ENCODE measurements at regions not wholly inside any gene's neighbourhood (a gene's known extent, or its start where the extent isn't known, plus 50 kb on each side); places are given as distances from the start of the nearest gene placed in this dataset.

GRCh38 chr1:191256917-191257316, 779.3 kb upstream of the BRINP3 start:
- TF ChIP-seq, protein P1, sequence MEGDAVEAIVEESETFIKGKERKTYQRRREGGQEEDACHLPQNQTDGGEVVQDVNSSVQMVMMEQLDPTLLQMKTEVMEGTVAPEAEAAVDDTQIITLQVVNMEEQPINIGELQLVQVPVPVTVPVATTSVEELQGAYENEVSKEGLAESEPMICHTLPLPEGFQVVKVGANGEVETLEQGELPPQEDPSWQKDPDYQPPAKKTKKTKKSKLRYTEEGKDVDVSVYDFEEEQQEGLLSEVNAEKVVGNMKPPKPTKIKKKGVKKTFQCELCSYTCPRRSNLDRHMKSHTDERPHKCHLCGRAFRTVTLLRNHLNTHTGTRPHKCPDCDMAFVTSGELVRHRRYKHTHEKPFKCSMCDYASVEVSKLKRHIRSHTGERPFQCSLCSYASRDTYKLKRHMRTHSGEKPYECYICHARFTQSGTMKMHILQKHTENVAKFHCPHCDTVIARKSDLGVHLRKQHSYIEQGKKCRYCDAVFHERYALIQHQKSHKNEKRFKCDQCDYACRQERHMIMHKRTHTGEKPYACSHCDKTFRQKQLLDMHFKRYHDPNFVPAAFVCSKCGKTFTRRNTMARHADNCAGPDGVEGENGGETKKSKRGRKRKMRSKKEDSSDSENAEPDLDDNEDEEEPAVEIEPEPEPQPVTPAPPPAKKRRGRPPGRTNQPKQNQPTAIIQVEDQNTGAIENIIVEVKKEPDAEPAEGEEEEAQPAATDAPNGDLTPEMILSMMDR (IDR thresholded peaks at IDR 0.05; ENCODE audit: borderline replicate concordance, insufficient read depth, low read depth, low read length) = no peak
- H3K4me3 ChIP-seq (ENCODE audit: low read depth, low read length) = no peak overlapping the region

- no peak overlapping the region for H3K4me3 ChIP-seq (ENCODE audit: low read depth, low read length)
- TF ChIP-seq, protein P1 (IDR thresholded peaks at IDR 0.05; ENCODE audit: borderline replicate concordance, insufficient read depth, low read depth, low read length) = no peak
Measured at GRCh38 chr1:191260056-191260455, 782.4 kb upstream of the BRINP3 start.

DNA sequence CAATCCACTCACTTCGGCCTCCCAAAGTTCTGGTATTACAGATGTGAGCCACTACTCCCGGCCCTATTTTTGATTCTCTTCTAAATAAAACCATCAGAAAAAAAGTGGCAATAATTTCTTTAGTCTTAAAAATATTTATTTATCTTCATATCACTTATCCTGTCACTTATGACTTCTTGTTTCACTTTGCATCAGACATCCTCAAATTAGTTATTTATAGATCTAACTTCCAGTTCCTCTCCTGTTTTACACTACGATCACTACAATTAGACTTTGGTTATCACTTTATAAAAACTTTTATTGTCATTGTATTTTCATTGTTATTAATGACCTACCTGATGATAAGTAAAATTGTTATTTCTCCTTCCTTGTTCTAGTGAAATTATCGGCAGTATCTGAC, 783.4 kb upstream of the BRINP3 start:
- TF ChIP-seq, protein P1 (IDR thresholded peaks at IDR 0.05; ENCODE audit: borderline replicate concordance, insufficient read depth, low read depth, low read length) = no peak
- H3K4me3 ChIP-seq (ENCODE audit: low read depth, low read length) = no peak overlapping the region

DNA sequence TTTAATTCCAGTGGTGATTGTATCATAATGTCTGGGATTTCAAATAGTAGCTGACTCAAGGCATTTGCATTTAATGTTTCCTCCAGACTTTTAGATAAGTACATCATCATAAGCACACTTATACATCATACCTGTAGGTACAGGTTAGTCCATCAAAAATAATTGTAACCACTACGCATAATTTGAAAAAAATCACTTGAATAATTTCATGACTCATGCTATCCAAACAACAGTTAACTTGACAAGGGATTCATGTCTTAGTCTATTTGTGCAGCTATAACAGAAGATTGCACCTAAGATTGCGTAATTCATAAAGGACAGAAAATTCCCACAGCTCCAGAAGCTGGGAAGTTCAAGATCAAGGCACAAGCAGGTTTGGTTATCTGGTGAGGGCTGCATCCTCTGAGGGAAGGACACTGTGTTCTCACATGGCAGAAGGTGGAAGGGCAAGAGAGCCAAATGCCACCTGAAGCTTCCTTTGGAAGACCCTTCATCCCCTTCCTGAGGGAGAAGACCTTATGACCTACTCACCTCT, 801.7 kb upstream of the BRINP3 start:
- H3K4me3 ChIP-seq (ENCODE audit: low read depth, low read length) = no peak overlapping the region
- TF ChIP-seq, protein P1 (IDR thresholded peaks at IDR 0.05; ENCODE audit: borderline replicate concordance, insufficient read depth, low read depth, low read length) = no peak

GRCh38 chr1:191284175-191284574, 806.5 kb upstream of the BRINP3 start:
- H3K4me3 ChIP-seq (ENCODE audit: low read depth, low read length) = no peak overlapping the region
- TF ChIP-seq, protein P1 (IDR thresholded peaks at IDR 0.05; ENCODE audit: borderline replicate concordance, insufficient read depth, low read depth, low read length) = no peak

DNA sequence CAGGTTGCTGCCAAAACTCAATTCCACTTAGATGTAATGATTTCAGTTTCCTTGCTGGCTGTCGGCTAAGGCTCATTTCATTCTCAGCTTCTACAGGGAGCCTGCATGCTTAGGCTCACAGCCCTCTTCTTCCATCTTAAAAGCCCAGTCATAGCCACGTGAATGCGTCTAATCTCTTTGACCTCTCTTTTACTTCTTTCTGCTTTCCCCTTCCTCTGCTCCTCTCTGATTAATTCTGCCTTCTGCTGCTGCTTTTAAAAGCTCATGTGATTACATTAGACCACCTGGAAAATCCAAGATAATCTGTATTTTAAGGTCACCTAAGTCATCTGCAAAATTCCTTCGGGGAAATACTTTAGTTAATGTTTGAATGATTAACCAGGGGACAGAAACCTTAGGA, 812.8 kb upstream of the BRINP3 start:
- TF ChIP-seq, protein P1 (IDR thresholded peaks at IDR 0.05; ENCODE audit: borderline replicate concordance, insufficient read depth, low read depth, low read length) = no peak
- H3K4me3 ChIP-seq (ENCODE audit: low read depth, low read length) = no peak overlapping the region

DNA sequence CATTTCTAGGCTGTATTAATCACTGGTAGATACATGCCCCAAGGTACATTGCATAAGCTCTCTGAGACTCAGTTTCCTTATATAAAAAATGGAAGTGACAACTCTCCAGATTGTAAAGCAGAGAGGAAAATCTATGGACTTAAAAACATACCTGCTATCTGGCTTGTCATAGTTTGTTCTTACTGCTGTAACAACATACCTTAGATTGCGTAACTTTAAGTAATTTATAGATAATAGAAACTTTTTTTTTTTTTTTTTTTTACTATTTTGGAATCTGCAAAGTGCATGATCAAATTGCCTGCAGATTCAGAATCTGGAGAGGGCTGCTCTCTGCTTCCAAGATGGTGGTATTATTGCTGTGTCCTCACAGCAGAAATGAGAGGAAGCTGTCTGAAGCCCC, 827.7 kb upstream of the BRINP3 start:
- TF ChIP-seq, protein P1 (IDR thresholded peaks at IDR 0.05; ENCODE audit: borderline replicate concordance, insufficient read depth, low read depth, low read length) = no peak

More for the DNA sequence above, 827.7 kb upstream of the BRINP3 start:
- H3K4me3 ChIP-seq (ENCODE audit: low read depth, low read length) = no peak overlapping the region

Data from GM12875 (cell line).